NCI-H345 treated with DMSO at 0.1 percent for 48 hours (cell line): ENCODE measurements at regions not wholly inside any gene's neighbourhood (a gene's known extent, or its start where the extent isn't known, plus 50 kb on each side); places are given as distances from the start of the nearest gene placed in this dataset.
"Not testable (repeated sequence)": the region's sequence is repeated elsewhere in the genome, so short reads cannot be mapped to it uniquely, and the experiment has no call there.

Experiments
- DNase-seq: peaks from one replicate; lab custom pipeline; 2025; ENCODE audit not compliant: unreplicated experiment; lab: John Stamatoyannopoulos, UW

DNA sequence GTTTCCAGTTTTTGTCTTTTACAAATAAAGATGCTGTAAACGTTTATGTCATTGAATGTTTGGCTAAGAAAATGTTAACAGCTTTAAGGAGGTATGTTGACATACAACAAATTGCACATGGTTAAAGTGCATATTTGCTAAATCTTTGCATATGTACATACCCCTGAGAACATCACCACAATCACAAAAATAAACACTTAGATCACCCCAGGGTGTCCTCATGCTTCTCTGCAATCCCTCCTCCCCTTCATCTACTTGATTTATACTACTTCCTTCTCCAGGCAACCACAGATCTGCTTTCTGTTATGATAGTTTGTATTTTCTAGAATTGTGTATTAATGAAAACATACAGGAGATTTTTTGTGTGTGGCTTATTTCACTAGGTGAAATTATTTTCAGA is 209.5 kb downstream of the GLRX3 start:
- peak; percentile 48 for DNase-seq

DNA sequence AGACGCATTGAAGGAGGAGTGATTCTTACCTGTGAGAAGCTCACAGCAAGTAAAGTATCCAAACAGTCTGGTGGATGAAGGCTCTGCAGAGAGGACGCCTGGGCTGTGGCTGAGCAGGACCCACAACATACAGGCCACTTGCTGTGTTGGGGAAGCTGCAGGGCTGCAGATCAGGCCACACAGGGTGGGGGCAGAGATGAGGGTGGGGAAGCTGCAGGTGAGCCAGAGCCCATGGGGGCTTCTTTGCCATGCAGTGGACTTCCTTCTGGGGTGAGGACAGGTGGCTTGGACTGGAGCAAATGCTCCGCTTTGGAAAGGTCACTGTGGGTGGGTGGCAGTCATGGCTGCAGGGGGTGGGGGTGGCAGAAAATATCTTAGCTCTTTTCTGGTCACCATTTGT is 214.8 kb downstream of the GLRX3 start:
- DNase-seq: no peak

DNA sequence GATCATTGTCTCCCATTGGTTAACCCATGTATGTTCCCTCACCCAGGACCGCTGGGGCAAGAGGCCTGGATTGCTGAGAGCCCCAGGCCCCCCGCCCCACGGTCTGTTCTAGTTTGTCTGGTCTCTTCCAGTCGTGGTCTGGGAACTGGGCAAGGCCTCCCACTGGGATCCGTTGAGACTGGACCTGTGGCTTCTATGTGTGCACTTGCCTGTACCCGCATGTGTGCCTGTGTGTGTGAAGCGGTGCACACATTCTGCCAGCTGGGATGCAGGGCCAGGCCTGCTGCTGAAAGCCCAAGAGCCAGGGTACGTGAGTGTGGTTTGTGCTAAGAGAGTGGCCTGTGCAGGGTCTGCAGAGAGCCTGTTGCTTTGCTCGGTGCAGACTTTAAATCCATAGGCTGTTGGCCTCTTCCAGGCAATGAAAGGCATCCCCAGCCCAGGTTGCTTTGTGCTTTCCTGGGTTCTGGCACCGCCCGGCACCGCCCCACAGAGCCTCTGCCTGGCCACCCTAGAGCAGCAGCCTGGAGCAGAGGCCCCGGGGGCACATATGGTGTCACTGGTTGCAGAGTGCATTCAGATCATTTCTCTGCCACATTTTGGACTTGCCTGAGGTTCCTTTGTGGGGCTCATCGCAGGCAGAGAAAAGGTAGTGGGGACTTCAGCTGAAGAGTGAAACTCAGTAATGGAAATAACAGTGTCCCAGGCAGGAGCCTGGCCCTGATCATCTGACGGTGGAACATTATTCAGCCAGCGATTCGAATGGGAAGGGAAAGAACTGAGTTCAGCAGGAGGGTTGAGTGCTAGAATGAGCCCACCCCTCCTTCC is 215.5 kb downstream of the GLRX3 start:
- no peak for DNase-seq

DNA sequence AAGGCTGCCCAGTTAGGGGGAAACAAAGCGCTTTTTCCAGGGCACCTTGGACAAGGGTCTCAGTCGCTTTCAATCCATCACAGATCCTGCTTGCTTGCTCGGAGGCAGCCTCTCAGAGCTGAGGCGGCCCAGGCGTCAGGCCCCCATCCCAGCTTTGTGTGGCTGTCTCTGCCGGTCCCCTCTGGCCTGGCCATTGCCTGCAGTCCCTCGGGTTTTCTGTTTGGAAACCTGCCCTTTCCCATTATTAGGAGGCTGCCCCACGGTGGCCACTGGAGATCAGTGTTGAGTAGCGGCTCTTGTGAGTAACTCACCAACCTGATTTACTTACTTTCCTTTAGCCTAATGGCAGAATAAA is 216.1 kb downstream of the GLRX3 start:
- no peak for DNase-seq

DNA sequence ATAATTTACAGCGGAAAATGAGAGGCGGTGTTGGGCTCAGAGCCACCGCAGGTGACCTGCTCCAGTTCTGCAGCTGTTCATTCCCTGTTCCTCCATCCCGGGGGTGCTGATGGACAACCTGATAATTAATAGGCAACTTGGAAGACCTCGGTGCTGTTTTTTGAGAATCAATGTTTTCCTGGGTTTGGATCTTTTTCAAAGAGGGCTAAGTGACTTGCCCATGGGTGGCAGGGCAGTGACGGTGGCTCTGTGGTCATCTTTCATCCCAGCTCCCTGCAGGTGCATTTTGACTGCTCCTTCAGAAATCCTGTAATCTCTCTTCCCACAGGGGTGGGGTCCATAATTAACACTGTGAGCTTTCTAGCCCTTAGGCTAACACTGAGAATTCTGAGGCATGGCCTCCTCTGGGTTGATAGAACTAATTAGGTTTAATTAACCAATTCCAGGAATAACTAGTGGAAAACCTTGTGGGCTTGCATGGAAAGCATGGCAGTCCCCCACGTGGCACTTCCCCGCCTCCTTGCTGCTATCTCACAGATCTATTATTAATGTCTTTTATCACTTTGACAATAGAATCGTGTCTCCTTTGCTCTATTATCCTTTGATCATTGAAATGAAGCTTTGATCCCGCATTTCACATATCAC is 217.9 kb downstream of the GLRX3 start:
- DNase-seq: no peak

DNA sequence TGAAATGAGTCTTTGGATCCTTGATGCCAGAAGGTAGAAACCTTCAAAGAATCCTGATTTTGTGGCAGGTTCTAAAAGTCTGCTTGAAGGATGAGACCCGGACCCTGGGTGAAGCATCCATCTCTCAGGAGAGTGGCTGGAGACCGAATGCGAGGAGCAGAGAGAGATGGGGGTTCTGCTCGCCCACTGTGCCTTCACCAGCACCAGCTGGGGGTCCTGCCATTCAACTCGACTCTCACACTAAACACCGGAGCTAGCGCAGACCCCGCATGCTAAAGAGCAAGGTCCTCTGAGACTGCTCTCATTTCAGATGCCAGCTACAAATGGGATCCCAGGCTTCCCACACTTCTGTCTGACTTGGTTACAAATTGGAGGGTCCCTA is 218.4 kb downstream of the GLRX3 start:
- DNase-seq: no peak

DNA sequence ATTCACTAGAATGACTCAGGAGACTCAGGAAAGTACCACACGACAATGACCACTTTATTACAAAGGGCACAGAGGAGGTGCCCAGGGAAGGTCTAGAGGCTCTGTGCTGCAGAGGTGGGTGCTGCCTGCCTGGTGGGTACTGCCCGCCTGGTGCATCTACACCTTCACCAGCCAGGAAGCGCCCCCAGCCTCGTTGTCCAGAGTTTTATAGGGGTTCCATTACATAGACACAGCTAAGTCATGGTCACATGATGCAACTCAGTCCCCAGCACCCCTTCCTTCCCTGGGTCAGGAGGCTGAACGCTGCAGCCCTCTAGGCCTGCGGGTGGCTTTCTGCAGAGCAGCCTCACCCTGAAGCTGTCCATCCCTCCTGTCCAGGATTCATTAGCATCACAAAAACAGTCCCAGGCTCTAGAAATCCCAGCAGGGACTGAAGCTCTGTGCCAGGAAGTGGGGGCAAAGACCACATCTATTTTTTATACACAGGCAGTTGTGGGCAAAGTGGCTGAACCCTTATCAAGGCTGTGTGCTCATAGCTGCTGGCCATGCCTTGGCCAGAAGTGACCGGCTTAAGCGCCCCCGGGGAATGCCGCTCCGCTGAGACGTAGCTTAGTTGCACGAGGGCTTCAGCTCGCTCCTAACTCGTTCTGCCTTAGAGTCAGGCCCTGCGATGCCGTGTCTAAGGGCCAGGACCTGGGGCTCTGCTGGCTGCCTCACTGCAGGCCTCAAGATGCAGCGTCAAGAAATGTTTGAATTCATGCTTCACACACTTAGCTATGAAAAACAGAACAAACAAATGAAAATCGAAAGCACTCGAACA is 219.0 kb downstream of the GLRX3 start:
- DNase-seq: no peak

DNA sequence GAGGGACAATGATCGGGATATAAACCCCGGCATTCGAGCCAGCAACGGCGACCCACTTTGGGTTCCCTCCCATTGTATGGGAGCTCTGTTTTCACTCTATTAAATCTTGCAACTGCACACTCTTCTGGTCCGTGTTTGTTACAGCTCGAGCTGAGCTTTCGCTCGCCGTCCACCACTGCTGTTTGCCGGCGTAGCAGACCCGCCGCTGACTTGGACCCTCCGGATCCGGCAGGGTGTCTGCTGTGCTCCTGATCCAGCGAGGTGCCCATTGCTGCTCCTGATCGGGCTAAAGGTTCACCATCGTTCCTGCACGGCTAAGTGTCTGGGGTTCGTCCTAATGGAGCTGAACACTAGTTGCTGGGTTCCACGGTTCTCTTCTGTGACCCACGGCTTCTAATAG is 220.2 kb downstream of the GLRX3 start:
- not testable (repeated sequence) for DNase-seq

DNA sequence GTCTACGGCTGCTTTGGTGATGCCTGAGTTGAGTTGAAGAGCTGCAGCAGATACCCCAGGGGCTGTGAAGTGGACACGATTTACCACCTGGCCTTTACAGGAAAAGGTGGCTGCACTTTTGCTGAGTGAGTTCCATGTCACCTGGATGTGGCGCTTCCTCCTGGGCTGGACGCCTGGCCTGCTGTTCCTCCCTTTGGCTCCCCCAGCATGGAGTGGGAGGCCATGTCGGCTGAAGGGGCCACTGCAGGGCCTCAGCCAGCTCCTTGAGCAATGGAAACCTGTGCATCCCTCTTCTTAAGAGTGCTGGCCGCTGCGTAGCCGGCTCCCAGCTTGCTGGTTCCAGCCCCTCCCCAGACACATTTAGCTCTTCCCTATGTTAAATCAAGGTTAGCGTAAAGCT is 221.0 kb downstream of the GLRX3 start:
- no peak for DNase-seq

DNA sequence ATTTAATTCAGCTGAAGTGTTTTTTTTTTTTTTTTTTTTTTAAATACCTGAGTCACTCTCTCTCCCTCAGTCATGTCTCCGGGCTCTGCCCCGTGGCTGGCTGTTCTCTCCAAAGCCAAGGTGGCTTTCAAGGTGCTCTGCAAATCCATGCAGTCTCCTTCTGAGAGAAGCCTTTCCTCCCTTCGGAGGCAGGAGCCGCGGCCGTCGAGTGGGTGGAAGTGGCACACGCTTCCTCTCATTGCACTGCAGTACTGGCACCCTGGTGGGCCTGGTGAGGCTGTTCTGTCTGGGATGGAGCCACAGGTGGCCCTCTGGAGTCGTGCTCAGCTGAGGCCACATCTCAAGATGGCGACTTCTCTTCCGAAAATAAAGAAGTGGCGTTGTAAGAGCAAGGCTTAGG is 221.8 kb downstream of the GLRX3 start:
- no peak for DNase-seq

DNA sequence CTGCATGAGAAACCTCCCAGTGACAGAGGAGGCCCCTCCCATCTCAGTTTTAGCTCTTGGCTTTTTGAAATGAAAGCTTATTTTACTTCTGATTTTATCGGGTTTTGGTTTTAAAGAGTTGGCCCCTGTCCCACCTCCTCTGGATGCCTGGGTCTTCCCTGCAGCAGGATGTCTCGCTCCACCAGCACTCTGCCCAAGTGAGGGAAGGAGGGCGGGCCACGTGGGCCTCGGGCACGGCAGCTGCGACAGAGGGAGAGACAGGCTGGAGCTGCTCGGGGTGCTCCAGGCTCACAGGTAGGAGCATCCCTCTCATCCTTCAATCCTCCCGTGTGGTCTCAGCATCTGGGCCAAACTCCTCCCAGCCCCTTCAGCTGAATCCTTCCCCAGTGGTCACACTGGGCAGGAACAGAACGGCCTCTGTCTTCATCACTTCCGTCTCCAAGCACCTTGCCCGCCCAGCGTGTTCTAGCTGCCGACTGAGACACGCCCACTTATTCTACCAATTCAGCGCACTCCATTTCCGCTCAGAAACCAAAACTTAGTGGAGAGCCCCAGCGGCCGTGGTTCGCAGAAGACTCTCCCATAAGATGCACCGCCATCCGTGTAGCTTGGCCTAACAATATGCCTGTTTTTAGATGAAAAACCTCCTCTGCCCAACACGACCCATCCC is 222.9 kb downstream of the GLRX3 start:
- DNase-seq: no peak

DNA sequence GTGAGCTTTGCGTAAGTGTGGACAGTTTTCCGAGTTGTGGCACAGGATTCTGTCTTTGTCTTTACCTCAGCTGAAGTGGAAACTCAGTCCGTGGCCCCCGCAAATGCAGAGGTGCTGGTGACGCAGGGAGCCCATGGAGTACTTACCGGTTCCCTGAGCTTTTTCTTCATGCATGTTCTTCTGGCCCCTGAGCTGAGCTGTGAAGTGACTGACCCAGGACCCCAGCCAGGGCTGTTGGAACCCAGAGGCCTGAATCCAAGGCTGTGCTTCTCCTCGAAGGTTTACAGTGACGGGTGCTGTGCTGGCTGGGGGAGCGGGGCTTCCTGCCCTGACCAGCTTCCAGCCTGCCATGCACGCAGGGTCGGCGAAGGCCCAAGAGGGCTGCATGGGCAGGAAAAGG is 223.5 kb downstream of the GLRX3 start:
- DNase-seq: no peak

DNA sequence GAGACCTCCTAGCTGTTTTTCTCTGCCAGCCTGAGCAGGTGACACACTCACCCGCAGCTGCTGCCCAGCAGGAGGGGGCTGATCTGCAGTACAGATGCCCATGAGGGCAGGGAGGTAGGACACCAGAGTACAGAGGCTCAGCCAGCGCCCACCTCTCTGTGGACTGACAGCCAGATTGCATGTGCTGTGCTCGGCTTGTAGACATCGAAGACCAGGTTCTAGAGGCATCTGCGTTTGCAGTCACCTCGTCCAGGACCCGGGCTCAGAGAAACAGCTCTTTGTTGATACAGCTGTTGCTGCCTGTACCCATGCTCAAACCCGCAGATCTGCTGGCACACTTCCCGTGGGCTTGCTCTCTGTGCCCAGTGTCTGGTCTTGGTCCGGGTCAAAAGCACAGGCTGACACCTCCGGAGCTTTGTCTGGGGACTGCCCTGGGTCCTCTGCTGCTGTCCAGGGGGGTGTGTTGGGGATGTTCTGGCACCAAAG is 224.7 kb downstream of the GLRX3 start:
- DNase-seq: no peak

DNA sequence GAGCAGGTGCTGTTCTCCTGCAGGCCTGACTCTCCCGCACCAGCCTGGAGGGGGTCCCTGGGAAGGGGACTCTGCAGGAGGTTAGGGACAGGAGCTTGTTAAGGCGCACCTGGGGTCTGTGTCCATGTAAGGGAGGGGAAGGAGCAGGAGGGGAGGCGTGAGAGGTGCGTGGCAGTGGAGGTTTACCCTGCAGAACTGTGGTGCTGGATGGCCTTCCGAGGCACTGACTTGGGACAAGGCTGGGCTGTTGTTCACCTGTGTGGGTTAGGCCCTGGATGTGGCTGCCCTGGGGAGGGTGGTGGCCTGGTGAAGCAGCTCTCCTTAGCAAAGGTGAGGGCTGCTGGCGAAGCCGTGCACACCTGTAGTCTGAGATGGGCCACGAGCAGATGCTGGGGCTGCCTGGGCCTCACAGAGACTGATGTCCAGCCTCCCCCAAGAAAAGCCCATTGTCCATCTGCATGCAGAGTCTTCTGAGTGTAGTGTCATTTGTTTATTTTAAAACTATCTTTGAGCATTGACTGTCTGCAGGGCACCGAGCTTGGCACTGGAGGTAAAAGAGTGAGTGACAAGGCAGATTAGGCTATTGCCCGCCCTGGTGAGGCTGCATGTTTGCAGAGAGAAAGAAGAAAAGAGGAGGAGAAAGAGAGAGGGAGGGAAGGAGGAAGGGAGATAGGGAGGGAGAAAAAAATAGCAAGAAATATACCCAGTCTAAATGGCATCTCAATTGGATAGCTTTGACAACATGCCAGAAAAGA is 225.3 kb downstream of the GLRX3 start:
- no peak for DNase-seq

DNA sequence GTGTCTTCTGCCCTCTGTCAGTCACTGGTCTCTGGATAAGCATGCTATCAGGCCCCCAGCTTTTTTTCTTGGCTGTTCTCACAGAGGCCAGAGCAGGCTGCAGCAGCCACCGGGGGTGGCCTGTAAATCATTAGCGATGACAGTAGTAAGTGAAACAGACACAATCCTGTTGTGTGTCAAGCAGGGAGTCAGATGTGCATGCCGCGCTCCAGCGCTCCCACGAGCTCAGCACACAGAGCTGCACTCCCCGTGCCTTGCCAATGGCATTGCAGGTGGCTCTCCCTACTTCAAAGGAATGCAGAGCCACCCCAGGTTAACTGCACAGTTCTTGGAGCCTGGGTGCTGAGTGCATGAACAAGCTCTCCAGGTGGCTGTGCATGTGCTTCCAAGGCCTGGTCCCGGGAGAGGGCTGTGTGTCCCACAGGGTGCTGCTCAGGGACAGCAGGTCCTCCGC is 226.1 kb downstream of the GLRX3 start:
- no peak for DNase-seq

DNA sequence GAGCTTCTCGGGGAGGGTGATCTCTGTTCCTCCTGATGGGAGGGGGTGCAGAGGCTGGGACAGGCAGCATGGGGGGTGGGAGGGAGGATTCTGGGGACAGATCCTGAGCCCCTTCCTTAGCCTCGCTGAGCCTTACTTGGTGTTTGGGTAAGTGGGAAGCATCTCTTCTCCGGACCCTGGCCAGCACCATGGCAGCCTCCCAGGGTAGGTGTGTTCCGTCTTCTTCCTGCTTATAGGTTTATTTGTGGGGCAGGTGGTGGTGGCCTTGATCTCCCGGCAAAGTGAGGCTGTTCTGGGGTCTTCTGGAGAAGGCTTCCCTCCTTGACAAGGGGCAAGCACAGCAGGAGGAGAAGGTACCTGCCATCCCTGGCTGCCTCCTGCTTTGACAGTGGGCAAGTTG is 226.9 kb downstream of the GLRX3 start:
- no peak for DNase-seq

DNA sequence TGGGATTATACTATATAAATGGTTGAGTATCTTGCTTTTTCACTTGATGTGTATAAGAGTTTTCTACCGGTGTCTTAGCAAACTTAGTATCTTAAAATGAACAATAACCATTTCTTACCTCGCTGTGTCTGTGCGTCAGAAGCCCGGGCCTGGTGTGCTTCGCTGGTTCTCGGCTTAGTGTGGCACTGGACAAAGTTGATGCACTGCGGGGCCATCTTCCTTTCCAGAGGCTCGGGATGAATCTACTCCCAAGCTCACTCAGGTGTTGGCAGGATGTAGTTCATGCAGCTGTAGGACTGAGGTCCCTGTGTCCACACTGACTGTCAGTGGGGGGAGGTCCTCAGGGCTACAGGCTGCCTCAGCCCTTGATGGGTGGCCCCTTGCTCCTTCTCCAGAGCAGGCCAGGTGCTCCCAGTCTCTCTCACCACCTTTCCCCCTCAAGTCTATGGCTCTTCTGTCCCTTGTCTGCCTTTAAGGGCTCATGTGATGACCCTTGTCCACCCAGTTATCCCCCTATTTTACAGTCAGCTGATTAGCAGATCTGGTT is 227.8 kb downstream of the GLRX3 start:
- DNase-seq: no peak

DNA sequence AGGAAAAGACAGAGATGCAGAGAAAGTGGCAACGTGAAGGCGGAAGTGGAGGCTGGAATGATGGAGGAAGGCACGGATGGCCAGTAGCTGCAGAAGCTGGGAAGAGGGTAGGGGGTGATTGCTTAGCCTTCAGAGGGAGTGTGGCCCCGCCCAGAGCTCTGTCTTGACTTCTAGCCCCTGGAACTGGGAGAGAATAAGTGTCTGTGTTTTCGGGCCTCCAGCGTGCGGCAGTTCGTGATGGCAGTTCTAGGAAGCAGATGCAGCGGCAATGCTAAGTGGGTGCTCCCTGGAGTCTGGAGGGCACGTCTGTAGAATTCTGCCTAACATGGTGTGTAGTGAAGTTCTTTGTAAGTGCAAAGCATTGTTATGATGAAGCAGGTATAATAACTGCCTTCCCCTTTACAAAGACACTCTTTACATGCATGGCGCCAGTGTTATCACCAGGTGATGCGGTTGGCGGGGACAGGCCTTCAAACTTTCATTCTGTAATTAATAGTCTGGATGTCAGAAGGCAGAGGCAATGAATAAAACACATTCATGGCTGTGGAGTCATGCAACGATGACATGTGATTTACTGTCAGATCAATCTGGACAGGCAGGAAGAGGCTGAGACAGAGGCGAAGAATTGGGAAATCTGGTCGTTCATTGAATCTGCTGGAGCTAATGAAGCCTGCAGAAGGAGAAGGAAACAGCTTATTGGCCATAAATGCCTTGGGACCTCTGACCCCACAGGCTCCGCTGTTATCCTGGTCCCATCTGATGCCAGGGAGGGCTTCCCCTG is 228.6 kb downstream of the GLRX3 start:
- DNase-seq: no peak

DNA sequence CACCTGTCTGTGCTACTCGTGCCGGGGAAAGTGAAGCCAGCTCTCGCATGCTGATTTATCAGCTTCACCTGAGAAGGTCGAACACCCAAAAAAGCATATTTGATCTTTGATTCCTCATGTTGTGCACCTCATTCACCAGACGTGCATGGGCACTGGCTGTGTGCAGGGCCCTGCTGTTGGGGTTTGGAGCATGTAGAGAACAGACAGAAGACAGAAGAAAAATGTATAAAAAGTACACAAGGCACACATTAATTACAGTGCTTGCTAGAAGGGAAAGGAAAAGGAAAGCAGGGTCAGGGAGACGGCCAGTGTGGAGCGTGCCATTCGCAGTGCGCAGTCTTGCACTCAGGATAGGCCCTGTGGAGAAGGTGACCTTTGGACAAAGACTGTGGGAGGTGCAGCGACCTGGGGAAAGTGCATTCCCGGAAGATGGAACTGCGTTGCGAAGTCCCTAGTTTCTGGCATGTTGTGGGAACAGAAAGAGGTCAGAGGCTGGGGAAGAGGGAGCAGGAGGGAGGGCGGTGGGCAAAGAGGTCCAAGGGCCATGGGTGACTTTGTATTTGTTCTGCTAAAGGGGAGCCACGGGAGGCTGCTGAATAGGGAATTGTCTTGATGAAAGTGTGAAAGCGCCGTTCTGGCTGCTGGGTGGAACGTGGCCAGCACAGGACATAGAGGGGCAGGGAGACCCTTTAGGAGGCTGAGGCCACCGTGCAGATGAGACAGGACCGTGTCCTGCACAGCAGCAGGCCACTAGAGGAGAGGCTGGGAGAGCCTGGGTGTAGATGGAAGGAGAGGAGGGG is 232.8 kb downstream of the GLRX3 start:
- DNase-seq: no peak
